CD14-positive monocyte (primary cell): ENCODE measurements at regions not wholly inside any gene's neighbourhood (a gene's known extent, or its start where the extent isn't known, plus 50 kb on each side); places are given as distances from the start of the nearest gene placed in this dataset.

Experiments
- DNase-seq, 3 donors: peaks; one replicate each; pipeline ENCODE4 v3.0.0-alpha.2; 2011 to 2022
- H2AFZ ChIP-seq: 2 replicates; pipeline ENCODE4 v1.6.0; 2012; ENCODE audit warnings: mild to moderate bottlenecking, low read depth, low read length, inconsistent platforms; ENCODE audit not compliant: insufficient read depth, poor library complexity, severe bottlenecking
- H3K27ac ChIP-seq, 2 donors: 1 replicate in 1 of 2; 2 replicates in 1 of 2; pipeline ENCODE4 v1.5.1; 2012 to 2013; ENCODE audit warnings: low read length in 2 of 2, control low read depth in 1 of 2, inconsistent platforms in 1 of 2, low read depth in 1 of 2, mild to moderate bottlenecking in 1 of 2
- H3K27me3 ChIP-seq, 2 donors: one replicate each; pipeline versions ENCODE4 v1.6.0 to v1.6.1; 2011 to 2013; ENCODE audit warnings: low read length in 2 of 2; ENCODE audit not compliant: control insufficient read depth in 2 of 2, insufficient read depth in 2 of 2
- H3K36me3 ChIP-seq, 2 donors: replicated peaks in 1 of 2; 1 replicate in 1 of 2; 2 replicates in 1 of 2; pipeline versions ENCODE4 v1.5.1 to v1.6.1; 2012 to 2013; ENCODE audit warnings: low read length in 2 of 2, control low read depth in 1 of 2, inconsistent platforms in 1 of 2, mild to moderate bottlenecking in 1 of 2; ENCODE audit not compliant: insufficient read depth in 2 of 2, control insufficient read depth in 1 of 2
- H3K4me1 ChIP-seq, 2 donors: 1 replicate in 1 of 2; 2 replicates in 1 of 2; pipeline versions ENCODE4 v1.5.1 to v1.6.1; 2012 to 2013; ENCODE audit warnings: low read length in 2 of 2, control low read depth in 1 of 2, inconsistent platforms in 1 of 2, mild to moderate bottlenecking in 1 of 2, moderate library complexity in 1 of 2; ENCODE audit not compliant: insufficient read depth in 2 of 2, control insufficient read depth in 1 of 2
- H3K4me2 ChIP-seq: replicated peaks from 2 replicates; pipeline ENCODE3; 2012; ENCODE audit warnings: low read length, moderate library complexity, mild to moderate bottlenecking; ENCODE audit not compliant: poor library complexity, severe bottlenecking; ENCODE audit errors: extremely low read depth
- H3K4me3 ChIP-seq, 3 experiments: fragments of 200-600 bp in 1 of 3; sonication (generic) in 1 of 3; replicated peaks in 1 of 3; 1 replicate in 2 of 3; 2 replicates in 1 of 3; pipeline ENCODE4 v1.5.1; 2011 to 2013; ENCODE audit warnings: low read length in 3 of 3, mild to moderate bottlenecking in 3 of 3, control low read depth in 2 of 3, low read depth in 2 of 3, inconsistent platforms in 1 of 3, moderate library complexity in 1 of 3
- H3K79me2 ChIP-seq: 2 replicates; pipeline ENCODE4 v1.6.0; 2012; ENCODE audit warnings: mild to moderate bottlenecking, control low read depth, inconsistent platforms, low read length, moderate library complexity; ENCODE audit not compliant: insufficient read depth
- H3K9ac ChIP-seq: 2 replicates; pipeline ENCODE4 v1.6.0; 2017; ENCODE audit warnings: low read length, mild to moderate bottlenecking; ENCODE audit not compliant: insufficient read depth, poor library complexity, severe bottlenecking
- H3K9me3 ChIP-seq, 2 donors: replicated peaks in 1 of 2; 1 replicate in 1 of 2; 2 replicates in 1 of 2; pipeline versions ENCODE4 v1.5.1 to v1.6.1; 2012 to 2013; ENCODE audit warnings: low read length in 2 of 2, control low read depth in 1 of 2; ENCODE audit not compliant: control insufficient read depth in 1 of 2, insufficient read depth in 1 of 2
- H4K20me1 ChIP-seq: 2 replicates; pipeline ENCODE4 v1.6.0; 2012; ENCODE audit warnings: mild to moderate bottlenecking, low read length, control low read depth, moderate library complexity; ENCODE audit not compliant: insufficient read depth
- H3K27ac Mint-ChIP-seq, 7 donors: one replicate each; pipeline ENCODE4 v1.8.0; 2020; ENCODE audit warnings: mild to moderate bottlenecking in 7 of 7, mixed read lengths in 7 of 7, moderate library complexity in 6 of 7, inconsistent platforms in 2 of 7
- H3K27me3 Mint-ChIP-seq, 3 donors: one replicate each; pipeline ENCODE4 v1.8.0; 2021 to 2022; ENCODE audit warnings: low read depth in 3 of 3, mild to moderate bottlenecking in 3 of 3, mixed read lengths in 3 of 3, moderate library complexity in 3 of 3, inconsistent platforms in 1 of 3
- H3K36me3 Mint-ChIP-seq, 2 donors: one replicate each; pipeline ENCODE4 v1.8.0; 2020; ENCODE audit warnings: mixed read lengths in 2 of 2, inconsistent platforms in 1 of 2, mild to moderate bottlenecking in 1 of 2
- H3K4me1 Mint-ChIP-seq: one replicate; pipeline ENCODE4 v1.8.0; 2020; ENCODE audit warnings: mild to moderate bottlenecking, mixed read lengths
- H3K4me3 Mint-ChIP-seq, 2 donors: one replicate each; pipeline ENCODE4 v1.8.0; 2020; ENCODE audit warnings: mild to moderate bottlenecking in 2 of 2, mixed read lengths in 2 of 2, moderate library complexity in 1 of 2
- H3K9me3 Mint-ChIP-seq, 7 donors: one replicate each; pipeline ENCODE4 v1.8.0; 2020 to 2022; ENCODE audit warnings: mixed read lengths in 7 of 7, mild to moderate bottlenecking in 6 of 7, moderate library complexity in 6 of 7, inconsistent platforms in 2 of 7
- WGBS: methylation state at CpG from one replicate; pipeline ENCODE4 v1.1.5; 2013; ENCODE audit warnings: missing lambda C conversion rate; ENCODE audit not compliant: insufficient coverage; 5-methylcytosine and 5-hydroxymethylcytosine counted together
- intact Hi-C, 2 donors: fragments of 100-400 bp; cut with micrococcal nuclease; formaldehyde crosslinking; loops; one replicate each; pipeline versions ENCODE4 v1.15.0 to v1.15.1; 2023
- TF ChIP-seq, protein P1 (sequence below): fragments of 200-600 bp; IDR thresholded peaks from one replicate; pipeline ENCODE4 v1.8.0; 2022; ENCODE audit warnings: antibody characterized with exemption, mild to moderate bottlenecking

DNA sequence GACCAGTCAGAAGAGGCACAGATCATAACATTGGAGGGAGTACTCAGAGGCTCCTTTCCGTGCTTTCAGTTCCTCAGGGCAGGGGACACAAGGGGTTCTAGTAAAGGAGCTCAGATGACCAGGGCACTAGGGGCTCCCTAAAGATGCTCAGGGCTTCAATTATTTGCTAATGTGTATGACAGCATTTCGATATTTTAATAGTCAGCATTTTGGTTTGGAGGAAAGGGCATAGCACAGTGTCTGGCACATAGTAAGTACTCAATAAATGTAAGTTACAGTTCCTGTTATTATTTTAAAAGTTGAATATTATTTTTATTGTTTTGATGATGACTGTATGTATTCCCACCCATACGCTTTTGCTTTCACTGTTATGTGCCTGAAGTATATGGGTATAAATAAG is 260.0 kb downstream of the REEP3 start:
- Mint-ChIP-seq H3K9me3 (peaks cover 0 to 16% (median 7%) of the 10 kb centered on the region in 7 donors), H3K36me3 (no peaks in the 10 kb centered on the region), H3K27me3 (peaks cover 1 to 6% (median 4%) of the 10 kb centered on the region in 3 donors), H3K4me1 (no peaks in the 10 kb centered on the region), H3K27ac (no peak overlapping the region), H3K4me3 (no peak overlapping the region)
- Histone ChIP-seq H3K4me1 (no peaks in the 10 kb centered on the region), H3K27me3 (peaks cover 0 to 2% of the 10 kb centered on the region in 2 donors), H3K36me3 (no peaks in the 10 kb centered on the region), H3K79me2 (no peaks in the 10 kb centered on the region), H3K4me2 (no peak overlapping the region), H4K20me1 (no peaks in the 10 kb centered on the region), H3K9me3 (peaks cover 0 to 3% of the 10 kb centered on the region in 2 donors), H2AFZ (no peak overlapping the region), H3K9ac (no peak overlapping the region), H3K4me3 (no peak overlapping the region), H3K27ac (no peak overlapping the region)
- WGBS: 79% methylated on average over 2 of the region's 3 CpGs
- no peak for DNase-seq
- intact Hi-C loops: no loop called here
- TF ChIP-seq, protein P1, sequence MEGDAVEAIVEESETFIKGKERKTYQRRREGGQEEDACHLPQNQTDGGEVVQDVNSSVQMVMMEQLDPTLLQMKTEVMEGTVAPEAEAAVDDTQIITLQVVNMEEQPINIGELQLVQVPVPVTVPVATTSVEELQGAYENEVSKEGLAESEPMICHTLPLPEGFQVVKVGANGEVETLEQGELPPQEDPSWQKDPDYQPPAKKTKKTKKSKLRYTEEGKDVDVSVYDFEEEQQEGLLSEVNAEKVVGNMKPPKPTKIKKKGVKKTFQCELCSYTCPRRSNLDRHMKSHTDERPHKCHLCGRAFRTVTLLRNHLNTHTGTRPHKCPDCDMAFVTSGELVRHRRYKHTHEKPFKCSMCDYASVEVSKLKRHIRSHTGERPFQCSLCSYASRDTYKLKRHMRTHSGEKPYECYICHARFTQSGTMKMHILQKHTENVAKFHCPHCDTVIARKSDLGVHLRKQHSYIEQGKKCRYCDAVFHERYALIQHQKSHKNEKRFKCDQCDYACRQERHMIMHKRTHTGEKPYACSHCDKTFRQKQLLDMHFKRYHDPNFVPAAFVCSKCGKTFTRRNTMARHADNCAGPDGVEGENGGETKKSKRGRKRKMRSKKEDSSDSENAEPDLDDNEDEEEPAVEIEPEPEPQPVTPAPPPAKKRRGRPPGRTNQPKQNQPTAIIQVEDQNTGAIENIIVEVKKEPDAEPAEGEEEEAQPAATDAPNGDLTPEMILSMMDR: no peak

DNA sequence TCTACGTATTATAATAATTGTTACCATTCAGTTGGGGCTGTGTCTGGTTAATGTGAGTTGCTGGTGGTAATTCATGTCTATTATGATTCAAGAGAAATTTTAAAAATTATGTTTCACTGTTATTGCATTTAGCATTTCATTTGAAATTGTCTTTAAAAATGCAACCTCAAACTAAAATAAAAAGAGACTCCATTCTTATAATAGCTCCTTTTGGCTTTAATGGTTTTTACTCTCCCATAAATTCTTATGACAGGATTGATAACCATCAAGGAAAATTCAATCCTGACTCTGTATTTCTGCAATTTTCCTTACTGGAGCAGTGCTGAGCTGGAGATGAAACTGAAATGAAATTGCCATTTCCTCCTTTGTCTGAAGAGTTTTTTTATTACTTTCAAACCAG is 262.7 kb downstream of the REEP3 start:
- Histone ChIP-seq H3K79me2 (no peaks in the 10 kb centered on the region), H3K27me3 (no peaks in the 10 kb centered on the region), H3K4me3 (no peak overlapping the region), H3K27ac (no peak overlapping the region), H3K9me3 (peaks cover 0 to 3% of the 10 kb centered on the region in 2 donors), H2AFZ (no peak overlapping the region), H3K9ac (no peak overlapping the region), H3K36me3 (no peaks in the 10 kb centered on the region), H3K4me1 (no peaks in the 10 kb centered on the region), H3K4me2 (no peak overlapping the region), H4K20me1 (no peaks in the 10 kb centered on the region)
- H3K27me3 Mint-ChIP-seq: peaks cover under 1 to 4% (median 1%) of the 10 kb centered on the region in 3 donors
- H3K4me1 Mint-ChIP-seq: no peaks in the 10 kb centered on the region
- H3K4me3 Mint-ChIP-seq: no peak overlapping the region
- TF ChIP-seq, protein P1: no peak
- DNase-seq: no peak
- no peak overlapping the region for H3K27ac Mint-ChIP-seq
- peaks cover 0 to 15% (median 5%) of the 10 kb centered on the region in 7 donors for H3K9me3 Mint-ChIP-seq
- H3K36me3 Mint-ChIP-seq: no peaks in the 10 kb centered on the region
- WGBS: no CpG with 5 or more reads among the region's 1 CpG
- intact Hi-C loops: no loop called here
